HEK293 (cell line): ENCODE measurements at regions not wholly inside any gene's neighbourhood (a gene's known extent, or its start where the extent isn't known, plus 50 kb on each side); places are given as distances from the start of the nearest gene placed in this dataset.

Experiments
- CTCF ChIA-PET: fragments of 350-600 bp; formaldehyde crosslinking; extraction: SDS; loops from one replicate; lab custom pipeline; 2021; ENCODE audit warnings: antibody characterized with exemption; lab: Yijun Ruan, JAX
- POLR2A ChIA-PET: fragments of 300-600 bp; formaldehyde crosslinking; extraction: SDS; loops from one replicate; lab custom pipeline; 2020; ENCODE audit warnings: antibody characterized with exemption, inconsistent platforms; lab: Yijun Ruan, JAX
- H3K27ac ChIP-seq: fragments of 200-500 bp; sonication (Bioruptor generic); 2 replicates; pipeline ENCODE4 v1.5.1; 2014; ENCODE audit warnings: low read depth, low read length, control low read depth, inconsistent platforms; ENCODE audit errors: extremely low read depth
- H3K36me3 ChIP-seq, 2 experiments: fragments of 200-500 bp in 1 of 2; sonication (Bioruptor generic) in 1 of 2; 1 replicate in 1 of 2; 2 replicates in 1 of 2; pipeline ENCODE4 v1.5.1; 2014 to 2017; ENCODE audit warnings: inconsistent platforms in 2 of 2, low read length in 2 of 2; ENCODE audit not compliant: control insufficient read depth in 2 of 2, insufficient read depth in 1 of 2
- H3K4me1 ChIP-seq: fragments of 200-500 bp; sonication (Bioruptor generic); 2 replicates; pipeline ENCODE4 v1.5.1; 2014; ENCODE audit warnings: mild to moderate bottlenecking, low read length, inconsistent platforms; ENCODE audit not compliant: control insufficient read depth, insufficient read depth
- H3K4me3 ChIP-seq: 2 replicates; pipeline ENCODE4 v1.5.1; 2011; ENCODE audit warnings: low read depth, mild to moderate bottlenecking, control low read depth, low read length, moderate library complexity
- H3K9me3 ChIP-seq: fragments of 200-500 bp; sonication (Bioruptor generic); 2 replicates; pipeline ENCODE4 v1.5.1; 2014; ENCODE audit warnings: low read depth, low read length, inconsistent platforms; ENCODE audit not compliant: control insufficient read depth, insufficient read depth
- BCL6B ChIP-seq: fragments of 450-650 bp; formaldehyde crosslinking; IDR thresholded peaks from 2 replicates; pipeline ENCODE4 v1.5.1; 2017; ENCODE audit warnings: missing biosample characterization, missing genetic modification characterization
- GLI2 ChIP-seq: fragments of 450-650 bp; formaldehyde crosslinking; IDR thresholded peaks from 2 replicates; pipeline ENCODE4; 2017; ENCODE audit warnings: missing biosample characterization, missing genetic modification characterization, low read depth, borderline replicate concordance
- KLF7 ChIP-seq: fragments of 450-650 bp; formaldehyde crosslinking; IDR thresholded peaks from 2 replicates; pipeline ENCODE4 v1.5.1; 2016; ENCODE audit warnings: missing biosample characterization, missing genetic modification characterization, borderline replicate concordance
- KLF9 ChIP-seq: fragments of 450-650 bp; formaldehyde crosslinking; IDR thresholded peaks from 2 replicates; pipeline ENCODE4 v1.5.1; 2016; ENCODE audit warnings: missing biosample characterization, missing genetic modification characterization, low read depth
- PRDM10 ChIP-seq: fragments of 450-650 bp; formaldehyde crosslinking; IDR thresholded peaks from 2 replicates; pipeline ENCODE4 v1.5.1; 2016; ENCODE audit warnings: missing biosample characterization, missing genetic modification characterization
- PRDM2 ChIP-seq: fragments of 450-650 bp; formaldehyde crosslinking; IDR thresholded peaks from 2 replicates; pipeline ENCODE4 v1.5.1; 2016; ENCODE audit warnings: missing biosample characterization, missing genetic modification characterization, borderline replicate concordance
- RBAK ChIP-seq: fragments of 450-650 bp; formaldehyde crosslinking; IDR thresholded peaks from 2 replicates; pipeline ENCODE4 v1.5.1; 2016; ENCODE audit warnings: missing biosample characterization, missing genetic modification characterization
- ZFP69B ChIP-seq: fragments of 450-650 bp; formaldehyde crosslinking; IDR thresholded peaks from 2 replicates; pipeline ENCODE4 v1.5.1; 2016; ENCODE audit warnings: missing biosample characterization, missing genetic modification characterization
- ZNF10 ChIP-seq: fragments of 450-650 bp; formaldehyde crosslinking; IDR thresholded peaks from 2 replicates; pipeline ENCODE4 v1.5.1; 2017; ENCODE audit warnings: missing biosample characterization, missing genetic modification characterization
- ZNF266 ChIP-seq: fragments of 450-650 bp; formaldehyde crosslinking; IDR thresholded peaks from 2 replicates; pipeline ENCODE4 v1.5.1; 2016; ENCODE audit warnings: missing biosample characterization, missing genetic modification characterization, low read depth
- ZNF292 ChIP-seq: fragments of 450-650 bp; formaldehyde crosslinking; IDR thresholded peaks from 2 replicates; pipeline ENCODE4 v1.5.1; 2016; ENCODE audit warnings: low read depth, missing biosample characterization, missing genetic modification characterization, borderline replicate concordance
- ZNF423 ChIP-seq: fragments of 450-650 bp; formaldehyde crosslinking; IDR thresholded peaks from 2 replicates; pipeline ENCODE4 v1.5.1; 2016; ENCODE audit warnings: missing biosample characterization, missing genetic modification characterization
- ZNF473 ChIP-seq: fragments of 450-650 bp; formaldehyde crosslinking; IDR thresholded peaks from 2 replicates; pipeline ENCODE4 v1.5.1; 2017; ENCODE audit warnings: missing biosample characterization, missing genetic modification characterization
- ZNF488 ChIP-seq: fragments of 450-650 bp; formaldehyde crosslinking; IDR thresholded peaks from 2 replicates; pipeline ENCODE4 v1.5.1; 2016; ENCODE audit warnings: missing biosample characterization, missing genetic modification characterization
- ZNF544 ChIP-seq: fragments of 450-650 bp; formaldehyde crosslinking; IDR thresholded peaks from 2 replicates; pipeline ENCODE4 v1.5.0; 2017; ENCODE audit warnings: missing biosample characterization, missing genetic modification characterization
- ZNF558 ChIP-seq: fragments of 450-650 bp; formaldehyde crosslinking; IDR thresholded peaks from 2 replicates; pipeline ENCODE4 v1.5.1; 2016; ENCODE audit warnings: missing biosample characterization, missing genetic modification characterization
- ZNF561 ChIP-seq: fragments of 450-650 bp; IDR thresholded peaks from 2 replicates; pipeline ENCODE4 v1.5.1; 2018; ENCODE audit warnings: missing biosample characterization, missing genetic modification characterization, borderline replicate concordance
- ZNF677 ChIP-seq: fragments of 450-650 bp; IDR thresholded peaks from 2 replicates; pipeline ENCODE4 v1.5.0; 2018; ENCODE audit warnings: missing biosample characterization, mild to moderate bottlenecking, missing genetic modification characterization, moderate library complexity
- ZNF777 ChIP-seq: fragments of 450-650 bp; formaldehyde crosslinking; IDR thresholded peaks from 2 replicates; pipeline ENCODE4 v1.5.1; 2017; ENCODE audit warnings: missing biosample characterization, missing genetic modification characterization, borderline replicate concordance
- ZNF830 ChIP-seq: fragments of 450-650 bp; IDR thresholded peaks from 2 replicates; pipeline ENCODE4 v1.5.0; 2018; ENCODE audit warnings: missing biosample characterization, missing genetic modification characterization, low read depth, mild to moderate bottlenecking, moderate library complexity
- ZSCAN30 ChIP-seq: fragments of 450-650 bp; IDR thresholded peaks from 2 replicates; pipeline ENCODE4 v1.5.1; 2018; ENCODE audit warnings: missing biosample characterization, mild to moderate bottlenecking, missing genetic modification characterization, moderate library complexity
- ZXDB ChIP-seq: fragments of 450-650 bp; formaldehyde crosslinking; IDR thresholded peaks from 2 replicates; pipeline ENCODE4 v1.5.1; 2016; ENCODE audit warnings: missing biosample characterization, missing genetic modification characterization
- TF ChIP-seq, protein P1 (sequence below): fragments of 450-650 bp; formaldehyde crosslinking; IDR thresholded peaks from 2 replicates; pipeline ENCODE4 v1.5.1; 2016; ENCODE audit warnings: missing biosample characterization, missing genetic modification characterization

- ChIA-PET CTCF (no interaction called here), POLR2A (no interaction called here)
- no peaks in the 10 kb centered on the region for H3K4me1 ChIP-seq
- TF ChIP-seq ZXDB (tag by site-specific recombination) (no peak), ZNF10 (tag by site-specific recombination) (no peak), ZNF677 (tag by site-specific recombination) (no peak), BCL6B (tag by site-specific recombination) (no peak), ZNF777 (tag by site-specific recombination) (no peak), ZNF292 (tag by site-specific recombination) (no peak), ZNF830 (tag by site-specific recombination) (no peak), ZSCAN30 (tag by site-specific recombination) (no peak), ZNF473 (no peak), ZNF561 (tag by site-specific recombination) (no peak), KLF9 (tag by site-specific recombination) (no peak), ZNF544 (tag by site-specific recombination) (no peak), ZNF423 (tag by site-specific recombination) (no peak), PRDM10 (tag by site-specific recombination) (no peak), GLI2 (tag by site-specific recombination) (no peak)
- TF ChIP-seq, protein P1, sequence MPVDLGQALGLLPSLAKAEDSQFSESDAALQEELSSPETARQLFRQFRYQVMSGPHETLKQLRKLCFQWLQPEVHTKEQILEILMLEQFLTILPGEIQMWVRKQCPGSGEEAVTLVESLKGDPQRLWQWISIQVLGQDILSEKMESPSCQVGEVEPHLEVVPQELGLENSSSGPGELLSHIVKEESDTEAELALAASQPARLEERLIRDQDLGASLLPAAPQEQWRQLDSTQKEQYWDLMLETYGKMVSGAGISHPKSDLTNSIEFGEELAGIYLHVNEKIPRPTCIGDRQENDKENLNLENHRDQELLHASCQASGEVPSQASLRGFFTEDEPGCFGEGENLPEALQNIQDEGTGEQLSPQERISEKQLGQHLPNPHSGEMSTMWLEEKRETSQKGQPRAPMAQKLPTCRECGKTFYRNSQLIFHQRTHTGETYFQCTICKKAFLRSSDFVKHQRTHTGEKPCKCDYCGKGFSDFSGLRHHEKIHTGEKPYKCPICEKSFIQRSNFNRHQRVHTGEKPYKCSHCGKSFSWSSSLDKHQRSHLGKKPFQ (tag by site-specific recombination): no peak
- no peaks in the 10 kb centered on the region for H3K9me3 ChIP-seq
- H3K4me3 ChIP-seq: no peak overlapping the region
- no peaks in the 10 kb centered on the region for H3K36me3 ChIP-seq
- no peak overlapping the region for H3K27ac ChIP-seq
These were observed 98.3 kb upstream of the ESRRB start for GRCh38 chr14:76277586-76278130.

DNA sequence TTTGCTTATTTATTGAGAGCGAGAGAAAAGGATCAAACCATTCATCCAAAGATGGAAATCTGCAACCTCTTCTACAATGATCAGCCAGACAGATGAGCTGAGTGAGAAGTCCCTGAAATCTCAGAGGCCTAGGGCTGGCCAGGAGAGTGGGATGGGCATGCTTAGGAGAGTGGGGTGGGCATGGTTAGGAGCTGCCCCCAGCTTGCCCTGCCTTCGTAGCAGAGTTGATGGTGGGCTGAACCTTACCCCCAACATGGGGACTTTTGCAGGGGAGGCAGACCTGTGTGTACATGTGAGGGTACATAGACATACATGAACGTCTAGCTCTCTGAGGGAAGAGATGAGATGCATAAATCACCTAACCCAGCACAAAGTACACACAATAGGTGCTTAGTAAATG is 95.7 kb upstream of the ESRRB start:
- H3K9me3 ChIP-seq: no peaks in the 10 kb centered on the region
- POLR2A ChIA-PET: no interaction called here
- no peak overlapping the region for H3K4me3 ChIP-seq
- H3K4me1 ChIP-seq: no peaks in the 10 kb centered on the region
- H3K27ac ChIP-seq: no peak overlapping the region
- CTCF ChIA-PET: no interaction called here
- no peaks in the 10 kb centered on the region for H3K36me3 ChIP-seq
- TF ChIP-seq ZNF266 (tag by site-specific recombination) (no peak), KLF7 (tag by site-specific recombination) (no peak), ZNF488 (no peak), PRDM2 (no peak), ZNF558 (no peak), RBAK (tag by site-specific recombination) (no peak), ZFP69B (no peak)
